CD4-positive, CD25-positive, alpha-beta regulatory T cell (primary cell): ENCODE measurements at regions not wholly inside any gene's neighbourhood (a gene's known extent, or its start where the extent isn't known, plus 50 kb on each side); places are given as distances from the start of the nearest gene placed in this dataset.
"Not testable (repeated sequence)": the region's sequence is repeated elsewhere in the genome, so short reads cannot be mapped to it uniquely, and the experiment has no call there.

Experiments
- ATAC-seq, 2 donors: fragments of 150-1000 bp; cut with Tn5 transposase; one replicate each; pipeline ENCODE4 v1.10.0; 2021; ENCODE audit warnings: low read depth in 2 of 2, moderate number of reproducible peaks in 2 of 2, moderate library complexity in 1 of 2
- DNase-seq, 3 donors: peaks; one replicate each; pipeline versions ENCODE4 v3.0.0 to v3.0.0-alpha.2; 2012 to 2022; ENCODE audit warnings: mixed read lengths in 1 of 3
- H3K27ac ChIP-seq: one replicate; pipeline ENCODE4 v1.7.0; 2013; ENCODE audit warnings: mild to moderate bottlenecking, low read length; ENCODE audit not compliant: insufficient read depth, poor library complexity, severe bottlenecking
- H3K27me3 ChIP-seq: one replicate; pipeline ENCODE4 v1.7.0; 2013; ENCODE audit warnings: low read length; ENCODE audit not compliant: control insufficient read depth, insufficient read depth
- H3K36me3 ChIP-seq: one replicate; pipeline ENCODE4 v1.7.0; 2013; ENCODE audit warnings: mild to moderate bottlenecking, low read length, moderate library complexity; ENCODE audit not compliant: control insufficient read depth, insufficient read depth
- H3K4me1 ChIP-seq: 2 replicates; pipeline ENCODE4 v1.7.0; 2013; ENCODE audit warnings: mild to moderate bottlenecking, low read length; ENCODE audit not compliant: insufficient read depth, control insufficient read depth, poor library complexity, severe bottlenecking
- H3K4me3 ChIP-seq: one replicate; pipeline ENCODE4 v1.7.0; 2013; ENCODE audit warnings: low read depth, mild to moderate bottlenecking, low read length, moderate library complexity
- H3K9me3 ChIP-seq, 2 experiments: 1 replicate in 1 of 2; 2 replicates in 1 of 2; pipeline ENCODE4 v1.7.0; 2013; ENCODE audit warnings: low read length in 2 of 2, mild to moderate bottlenecking in 1 of 2, moderate library complexity in 1 of 2; ENCODE audit not compliant: control insufficient read depth in 2 of 2
- H3K27ac Mint-ChIP-seq, 3 donors: one replicate each; pipeline ENCODE4 v1.8.0; 2020 to 2022; ENCODE audit warnings: mild to moderate bottlenecking in 3 of 3, mixed read lengths in 3 of 3, moderate library complexity in 2 of 3
- H3K27me3 Mint-ChIP-seq: one replicate; pipeline ENCODE4 v1.8.0; 2022; ENCODE audit warnings: mild to moderate bottlenecking, mixed read lengths
- H3K36me3 Mint-ChIP-seq: one replicate; pipeline ENCODE4 v1.8.0; 2020; ENCODE audit warnings: mixed read lengths
- H3K4me1 Mint-ChIP-seq, 4 donors: one replicate each; pipeline ENCODE4 v1.8.0; 2020 to 2022; ENCODE audit warnings: mixed read lengths in 4 of 4, mild to moderate bottlenecking in 1 of 4
- H3K4me3 Mint-ChIP-seq, 4 donors: one replicate each; pipeline ENCODE4 v1.8.0; 2020 to 2022; ENCODE audit warnings: mild to moderate bottlenecking in 4 of 4, mixed read lengths in 4 of 4, moderate library complexity in 3 of 4
- H3K9me3 Mint-ChIP-seq, 7 donors: one replicate each; pipeline ENCODE4 v1.8.0; 2020 to 2022; ENCODE audit warnings: mixed read lengths in 7 of 7, mild to moderate bottlenecking in 3 of 7, moderate library complexity in 2 of 7

- H3K27ac Mint-ChIP-seq, H3K36me3 Mint-ChIP-seq, DNase-seq, H3K4me3 ChIP-seq, H3K27me3 ChIP-seq, H3K27ac ChIP-seq, H3K9me3 ChIP-seq, H3K4me1 Mint-ChIP-seq, ATAC-seq, H3K27me3 Mint-ChIP-seq, H3K4me1 ChIP-seq, H3K4me3 Mint-ChIP-seq, H3K36me3 ChIP-seq: not testable (repeated sequence)
- H3K9me3 Mint-ChIP-seq: peaks cover 0 to 30% (median 11%) of the 10 kb centered on the region in 7 donors
Measured at GRCh38 chr9:65449886-65450610, 165.0 kb upstream of the FOXD4L5 start.

GRCh38 chr9:65449423-65449822 lies 164.4 kb upstream of the FOXD4L5 start:
- ATAC-seq: no peak
- Mint-ChIP-seq H3K4me1 (peaks cover 0 to 4% (median 2%) of the 10 kb centered on the region in 4 donors), H3K9me3 (peaks cover 0 to 30% (median 11%) of the 10 kb centered on the region in 7 donors), H3K27me3 (no peaks in the 10 kb centered on the region), H3K36me3 (no peaks in the 10 kb centered on the region), H3K4me3 (no peak overlapping the region), H3K27ac (no peak overlapping the region)
- Histone ChIP-seq H3K36me3 (no peaks in the 10 kb centered on the region), H3K27ac (no peak overlapping the region), H3K9me3 (no peaks in the 10 kb centered on the region), H3K4me3 (no peak overlapping the region), H3K27me3 (no peaks in the 10 kb centered on the region), H3K4me1 (no peaks in the 10 kb centered on the region)
- DNase-seq: no peak

- not testable (repeated sequence) for H3K4me3 ChIP-seq, H3K9me3 ChIP-seq, H3K27ac ChIP-seq, H3K36me3 ChIP-seq, H3K4me1 Mint-ChIP-seq, H3K36me3 Mint-ChIP-seq, H3K27ac Mint-ChIP-seq, DNase-seq, H3K4me3 Mint-ChIP-seq, H3K27me3 Mint-ChIP-seq, H3K27me3 ChIP-seq, H3K4me1 ChIP-seq, ATAC-seq
- H3K9me3 Mint-ChIP-seq: peaks cover 0 to 25% (median 9%) of the 10 kb centered on the region in 7 donors
Measured at GRCh38 chr9:65447146-65447545, 162.1 kb upstream of the FOXD4L5 start.

DNA sequence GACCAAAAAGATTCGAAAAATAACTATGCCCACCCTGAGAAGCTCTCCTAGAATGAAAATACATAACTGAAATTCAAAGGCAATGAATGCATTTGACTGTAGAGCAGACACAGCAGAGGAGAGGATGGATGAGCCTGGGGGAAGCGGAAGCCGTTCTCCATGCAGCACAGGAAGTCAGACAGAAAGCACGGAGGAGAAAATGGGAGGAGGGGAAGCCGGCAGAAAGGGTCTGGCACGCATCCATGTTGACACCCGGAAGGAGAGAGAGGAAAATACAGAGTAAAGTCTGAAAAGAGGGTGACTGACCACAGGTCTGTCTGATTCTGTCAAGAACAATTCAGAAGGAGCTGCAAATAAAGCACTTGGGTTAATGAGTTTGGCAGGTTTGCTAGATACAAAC lies 161.0 kb upstream of the FOXD4L5 start:
- H3K4me3 Mint-ChIP-seq, ATAC-seq, H3K27ac Mint-ChIP-seq, DNase-seq, H3K4me1 ChIP-seq, H3K27me3 ChIP-seq, H3K36me3 Mint-ChIP-seq, H3K27ac ChIP-seq, H3K4me3 ChIP-seq, H3K27me3 Mint-ChIP-seq, H3K9me3 ChIP-seq, H3K36me3 ChIP-seq, H3K4me1 Mint-ChIP-seq: not testable (repeated sequence)
- H3K9me3 Mint-ChIP-seq: peaks cover 0 to 23% (median 7%) of the 10 kb centered on the region in 7 donors

DNA sequence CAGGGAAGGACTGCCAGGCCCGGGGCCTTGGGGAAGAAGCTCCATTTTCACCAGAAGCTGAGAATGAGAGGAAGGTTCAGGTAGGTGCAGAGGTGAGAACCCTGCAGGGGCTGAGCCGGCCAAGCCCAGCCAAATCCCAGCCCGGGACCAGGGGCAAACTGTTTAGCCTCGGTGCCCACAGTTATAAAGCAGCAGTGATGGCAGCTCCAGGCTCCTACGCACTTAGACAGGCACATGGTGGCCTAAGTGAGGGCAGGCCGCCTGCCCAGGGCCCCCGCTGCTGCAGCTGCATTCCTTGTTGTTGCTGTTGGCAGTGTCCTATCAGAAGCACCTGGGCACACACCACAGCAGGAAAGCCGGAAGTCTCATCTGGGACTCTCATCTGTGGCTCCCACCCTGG lies 159.9 kb upstream of the FOXD4L5 start:
- no peaks in the 10 kb centered on the region for H3K36me3 Mint-ChIP-seq
- H3K27me3 Mint-ChIP-seq: no peaks in the 10 kb centered on the region
- no peak for ATAC-seq

DNA sequence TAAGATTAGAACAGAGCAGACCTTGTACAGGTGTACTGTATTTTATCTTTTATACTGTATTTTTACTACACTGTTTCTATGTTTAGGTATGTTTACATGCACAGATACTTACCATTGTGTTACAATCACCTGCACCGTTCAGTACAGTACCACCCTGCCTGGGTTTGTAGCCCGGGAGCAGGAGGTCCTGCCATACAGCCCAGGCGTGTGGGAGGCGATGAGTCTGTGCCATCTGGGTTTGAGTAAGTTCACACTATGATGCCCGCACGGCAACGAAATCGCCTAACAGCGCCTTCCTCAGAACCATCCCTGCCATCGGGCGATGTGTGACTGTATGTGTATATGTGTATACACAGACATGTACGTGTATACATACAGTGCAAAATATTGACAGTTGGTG lies 157.1 kb upstream of the FOXD4L5 start:
- not testable (repeated sequence) for H3K4me1 Mint-ChIP-seq, H3K27ac Mint-ChIP-seq, H3K4me1 ChIP-seq, H3K9me3 ChIP-seq, H3K27ac ChIP-seq, H3K36me3 ChIP-seq, H3K27me3 ChIP-seq, H3K36me3 Mint-ChIP-seq, ATAC-seq, H3K4me3 Mint-ChIP-seq, H3K27me3 Mint-ChIP-seq, DNase-seq, H3K4me3 ChIP-seq
- H3K9me3 Mint-ChIP-seq: peaks cover 3 to 19% (median 8%) of the 10 kb centered on the region in 7 donors

More for the DNA sequence above, 159.9 kb upstream of the FOXD4L5 start:
- Histone ChIP-seq H3K4me3 (no peak overlapping the region), H3K9me3 (no peaks in the 10 kb centered on the region), H3K36me3 (no peaks in the 10 kb centered on the region), H3K27me3 (no peaks in the 10 kb centered on the region), H3K4me1 (no peaks in the 10 kb centered on the region), H3K27ac (no peak overlapping the region)
- Mint-ChIP-seq H3K4me1 (peaks cover 0 to 4% (median 2%) of the 10 kb centered on the region in 4 donors), H3K4me3 (no peak overlapping the region), H3K27ac (no peak overlapping the region), H3K9me3 (peaks cover 0 to 22% (median 7%) of the 10 kb centered on the region in 7 donors)
- DNase-seq: no peak

GRCh38 chr9:65441324-65441920 lies 156.4 kb upstream of the FOXD4L5 start:
- H3K9me3 Mint-ChIP-seq: peaks cover 3 to 24% (median 11%) of the 10 kb centered on the region in 7 donors
- H3K27me3 Mint-ChIP-seq, H3K27ac ChIP-seq, H3K27ac Mint-ChIP-seq, H3K4me1 Mint-ChIP-seq, ATAC-seq, DNase-seq, H3K9me3 ChIP-seq, H3K4me3 ChIP-seq, H3K27me3 ChIP-seq, H3K36me3 ChIP-seq, H3K36me3 Mint-ChIP-seq, H3K4me3 Mint-ChIP-seq, H3K4me1 ChIP-seq: not testable (repeated sequence)

DNA sequence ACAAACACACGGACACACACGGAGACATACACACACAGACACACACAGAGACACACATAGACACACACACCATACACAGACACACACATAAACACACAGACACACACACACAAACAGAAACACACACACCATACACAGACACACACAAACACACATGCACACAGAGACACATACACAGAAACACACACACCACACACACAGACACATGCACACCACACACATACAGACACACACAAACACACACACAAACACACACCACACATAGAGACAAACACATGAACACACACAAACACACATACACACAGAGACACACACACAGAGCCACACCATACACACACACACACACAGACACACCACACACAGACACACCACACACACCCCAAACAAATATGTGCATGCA lies 152.7 kb upstream of the FOXD4L5 start:
- Mint-ChIP-seq H3K27me3 (no peaks in the 10 kb centered on the region), H3K4me3 (no peak overlapping the region), H3K36me3 (no peaks in the 10 kb centered on the region), H3K27ac (no peak overlapping the region), H3K9me3 (peaks cover 4 to 26% (median 12%) of the 10 kb centered on the region in 7 donors), H3K4me1 (no peaks in the 10 kb centered on the region)
- H3K27ac ChIP-seq: no peak overlapping the region
- DNase-seq (no peak), ATAC-seq (no peak)
- H3K9me3 ChIP-seq: peaks cover 0 to 8% of the 10 kb centered on the region in 2 experiments
- no peaks in the 10 kb centered on the region for H3K36me3 ChIP-seq
- no peak overlapping the region for H3K4me3 ChIP-seq
- H3K4me1 ChIP-seq: no peaks in the 10 kb centered on the region
- H3K27me3 ChIP-seq: no peaks in the 10 kb centered on the region
